ENCODE measurements at regions not wholly inside any gene's neighbourhood (a gene's known extent, or its start where the extent isn't known, plus 50 kb on each side); places are given as distances from the start of the nearest gene placed in this dataset.
A peak's percentile ranks its signal among the peaks of the same experiment; 100 is the strongest.

DNA sequence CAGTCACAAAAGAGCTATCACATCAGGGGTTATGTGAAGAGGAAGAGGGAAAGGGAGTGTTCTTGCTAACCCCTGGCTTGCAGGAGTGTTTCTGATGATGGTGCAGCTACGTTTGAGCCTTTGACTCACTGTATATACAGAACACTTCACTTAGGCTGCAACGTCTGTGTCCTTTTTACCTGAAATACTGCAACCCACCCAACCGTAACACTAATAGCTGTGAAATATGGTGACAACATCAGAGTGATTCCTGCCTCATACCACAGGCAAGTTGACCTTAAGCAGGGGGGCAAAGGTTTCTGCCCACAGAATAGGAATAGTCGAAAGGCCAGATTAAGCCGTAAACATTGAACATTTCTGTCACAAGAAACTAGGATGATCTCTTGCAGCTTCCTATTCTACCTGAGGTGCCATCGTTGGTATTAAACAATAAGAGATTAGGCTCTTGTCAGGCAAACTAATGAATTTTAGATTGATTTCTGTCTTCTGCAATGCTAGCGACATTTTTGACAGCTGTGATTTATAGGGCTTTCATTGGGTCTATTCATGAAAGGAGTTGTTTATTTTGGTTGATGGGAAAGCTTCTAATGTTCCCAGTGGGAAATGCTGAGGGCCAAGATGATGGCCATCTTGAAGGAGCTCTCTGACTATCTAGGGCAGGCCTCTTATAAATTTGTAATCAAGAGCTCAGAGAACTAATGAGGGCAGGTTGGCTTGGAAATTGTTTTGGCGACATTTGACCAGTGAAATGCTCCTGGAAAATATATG, 316.8 kb downstream of the PIK3C3 start:
- DNase-seq = peak; percentile 59

DNA sequence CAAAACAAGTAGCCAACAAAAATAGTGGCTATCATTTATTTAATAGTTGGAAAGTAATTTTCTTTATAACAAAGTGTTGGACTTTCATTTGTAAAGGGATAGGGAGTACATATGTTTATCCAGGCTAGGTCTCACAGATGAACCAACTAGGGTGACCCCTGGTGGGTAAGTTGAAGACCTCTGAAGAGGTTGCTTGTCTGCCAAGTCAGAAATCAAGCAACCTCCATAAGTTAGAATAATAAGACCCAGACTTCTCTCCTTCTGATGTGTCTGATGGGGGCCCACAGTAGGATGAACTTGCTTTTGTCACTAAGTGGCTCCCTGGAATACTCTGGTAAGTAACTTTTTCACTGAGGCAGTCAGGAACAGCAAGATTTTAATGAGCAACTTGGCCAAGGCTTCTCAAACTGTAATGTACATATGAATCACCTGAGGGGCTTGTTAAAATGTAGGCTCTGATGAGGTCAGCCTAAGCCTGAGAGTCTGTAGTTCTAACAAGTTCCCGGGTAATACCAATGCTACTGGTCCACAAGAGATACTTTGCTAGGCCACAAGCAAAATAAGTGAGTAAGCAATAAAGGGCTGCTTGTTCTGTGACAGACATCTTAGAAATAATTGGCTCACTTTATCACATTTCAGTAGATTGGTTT, 319.6 kb downstream of the PIK3C3 start:
- no peak for DNase-seq

DNA sequence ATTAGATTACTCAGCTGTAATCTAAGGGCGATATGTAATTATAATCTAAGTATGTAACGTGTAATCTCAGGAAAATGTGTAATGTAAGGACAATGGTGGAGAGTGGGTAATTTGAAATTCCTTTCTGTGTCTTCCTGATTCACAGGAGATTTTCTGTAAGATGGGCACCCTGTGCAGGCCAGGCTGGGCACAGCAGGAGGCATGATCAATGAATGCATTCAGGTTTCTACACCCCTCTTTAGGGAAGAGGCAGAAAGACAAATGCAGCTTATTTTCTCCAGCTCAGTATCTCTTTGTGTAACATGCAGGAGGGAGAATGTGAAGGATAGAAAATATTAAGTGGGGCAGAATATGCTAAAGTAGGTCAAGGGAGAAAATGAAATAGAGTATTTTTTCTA, 320.1 kb downstream of the PIK3C3 start:
- no peak for DNase-seq

DNA sequence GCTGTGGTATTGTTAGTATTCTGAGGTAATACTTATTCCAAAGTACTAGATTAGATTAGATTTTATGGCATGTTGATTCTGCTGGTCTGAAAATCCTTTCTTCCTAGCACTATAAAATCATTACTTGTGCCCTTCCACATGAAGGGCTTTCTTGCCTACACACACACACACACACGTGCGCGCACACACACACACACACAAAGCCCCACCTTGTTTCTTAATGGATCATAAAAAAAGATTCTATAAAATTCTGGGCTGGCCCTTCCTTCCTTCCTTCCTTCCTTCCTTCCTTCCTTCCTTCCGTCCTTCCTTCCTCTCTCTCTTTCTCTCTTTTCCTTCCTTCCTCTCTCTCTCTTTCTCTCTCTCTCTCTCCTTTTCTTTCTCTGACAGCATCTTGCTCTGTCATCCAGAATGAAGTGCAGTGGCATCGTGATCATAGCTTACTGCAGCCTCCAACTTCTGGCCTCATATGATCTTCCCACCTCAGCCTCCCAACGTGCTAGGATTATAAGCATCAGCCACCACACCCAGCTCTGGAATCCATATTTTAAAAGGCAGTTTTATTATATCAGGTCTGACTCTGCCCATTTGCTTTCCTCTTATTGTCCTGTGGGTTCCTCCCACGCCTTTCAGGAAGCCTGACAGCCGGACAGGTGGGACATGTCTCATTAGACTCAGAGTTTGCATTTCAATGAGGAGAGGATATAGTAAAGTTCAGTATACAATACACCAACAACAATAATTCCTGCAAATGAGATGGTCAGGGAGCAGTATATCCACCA, 321.1 kb downstream of the PIK3C3 start:
- DNase-seq = no peak

DNA sequence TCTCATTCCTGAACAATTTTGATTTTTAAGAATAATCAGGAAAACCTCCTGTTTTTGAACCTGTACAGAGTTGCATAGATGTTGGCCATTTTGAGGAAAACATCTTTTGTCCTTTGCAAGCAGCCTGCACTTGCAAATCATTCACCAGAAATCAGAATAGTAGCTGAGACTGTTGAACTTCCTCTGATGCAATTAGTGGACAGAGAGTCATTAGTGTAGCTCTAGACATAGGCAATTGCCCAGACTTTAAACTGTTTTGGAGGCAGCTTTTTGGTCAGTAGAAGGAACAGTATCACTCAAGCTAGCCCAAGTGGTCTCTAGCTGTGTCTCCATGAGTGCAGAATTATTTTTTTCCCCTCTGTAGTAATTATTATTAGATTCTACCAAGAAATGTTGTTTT, 326.1 kb downstream of the PIK3C3 start:
- DNase-seq = no peak

DNA sequence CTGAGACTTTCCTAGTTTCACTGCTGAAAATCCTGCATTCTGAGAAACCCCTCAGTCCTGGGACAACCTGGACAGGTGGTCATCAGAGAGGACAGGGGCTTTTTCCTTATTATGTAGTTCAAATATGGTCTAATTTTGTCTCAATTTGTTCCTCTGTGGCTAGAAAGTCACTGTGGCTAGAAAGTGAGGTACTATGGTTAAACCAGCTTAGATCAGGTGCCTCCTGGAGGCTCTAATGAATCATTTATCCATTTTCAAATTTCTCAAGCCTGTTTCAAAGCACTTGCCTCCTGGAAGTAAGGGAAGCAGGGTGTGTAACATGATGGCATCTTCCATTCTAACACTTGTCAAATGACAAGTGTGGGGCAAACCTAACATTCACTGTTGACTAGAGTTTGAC, 326.8 kb downstream of the PIK3C3 start:
- DNase-seq = no peak

DNA sequence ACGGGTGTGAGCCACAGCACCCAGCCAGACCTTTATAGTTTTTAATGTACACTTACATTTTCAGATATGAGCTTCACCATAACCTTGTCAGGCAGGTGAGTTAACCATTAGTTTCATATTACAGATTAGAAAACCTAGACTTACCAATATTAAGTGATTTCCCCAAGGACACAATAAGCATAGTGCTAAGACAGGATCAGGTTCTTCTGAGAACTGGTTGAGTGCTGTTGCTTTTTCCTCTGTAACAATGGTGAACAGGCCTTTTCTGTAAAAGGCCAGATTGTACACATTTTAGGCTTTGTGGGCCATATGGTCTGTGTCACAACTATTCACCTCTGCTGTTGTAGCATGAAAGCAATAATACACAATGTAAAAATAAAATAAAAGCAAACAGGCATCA, 332.0 kb downstream of the PIK3C3 start:
- DNase-seq = no peak

DNA sequence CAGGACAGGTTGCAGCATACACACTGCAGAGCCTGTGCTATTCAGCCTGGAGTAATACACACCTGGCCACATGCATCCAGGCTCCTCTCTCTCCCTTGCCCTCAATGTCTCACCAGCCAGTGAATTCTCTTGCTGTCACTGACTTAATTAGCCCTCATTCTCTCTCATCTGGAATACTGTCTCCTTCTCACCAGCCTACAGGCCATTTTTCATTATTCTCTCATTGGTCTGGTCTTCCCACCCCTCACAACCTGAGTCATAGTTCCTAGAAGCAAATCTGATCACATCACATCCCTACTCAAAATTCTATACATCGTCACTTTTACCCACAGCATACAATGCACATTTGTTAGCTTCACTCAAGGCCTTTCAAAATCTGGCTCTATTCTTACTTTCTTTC, 333.1 kb downstream of the PIK3C3 start:
- DNase-seq = no peak

DNA sequence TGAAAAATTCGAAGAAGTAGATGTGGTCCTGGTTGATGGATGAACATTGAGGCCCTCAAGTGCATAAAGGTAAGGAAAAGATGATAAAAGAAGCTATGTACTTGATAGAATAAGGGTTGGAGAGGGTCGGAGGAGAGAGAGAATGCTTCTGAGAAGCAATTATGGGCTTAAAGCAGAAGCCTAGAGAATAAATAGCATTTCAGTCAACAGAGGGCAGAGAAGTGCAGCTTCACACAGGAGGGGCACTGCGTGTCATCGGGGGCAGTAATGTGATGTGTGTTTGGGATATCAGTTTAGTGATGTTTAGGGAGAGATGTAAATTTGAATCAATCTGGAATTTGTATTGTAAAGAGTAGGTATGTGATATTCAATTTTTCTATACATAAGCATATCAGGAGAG, 334.5 kb downstream of the PIK3C3 start:
- no peak for DNase-seq

DNA sequence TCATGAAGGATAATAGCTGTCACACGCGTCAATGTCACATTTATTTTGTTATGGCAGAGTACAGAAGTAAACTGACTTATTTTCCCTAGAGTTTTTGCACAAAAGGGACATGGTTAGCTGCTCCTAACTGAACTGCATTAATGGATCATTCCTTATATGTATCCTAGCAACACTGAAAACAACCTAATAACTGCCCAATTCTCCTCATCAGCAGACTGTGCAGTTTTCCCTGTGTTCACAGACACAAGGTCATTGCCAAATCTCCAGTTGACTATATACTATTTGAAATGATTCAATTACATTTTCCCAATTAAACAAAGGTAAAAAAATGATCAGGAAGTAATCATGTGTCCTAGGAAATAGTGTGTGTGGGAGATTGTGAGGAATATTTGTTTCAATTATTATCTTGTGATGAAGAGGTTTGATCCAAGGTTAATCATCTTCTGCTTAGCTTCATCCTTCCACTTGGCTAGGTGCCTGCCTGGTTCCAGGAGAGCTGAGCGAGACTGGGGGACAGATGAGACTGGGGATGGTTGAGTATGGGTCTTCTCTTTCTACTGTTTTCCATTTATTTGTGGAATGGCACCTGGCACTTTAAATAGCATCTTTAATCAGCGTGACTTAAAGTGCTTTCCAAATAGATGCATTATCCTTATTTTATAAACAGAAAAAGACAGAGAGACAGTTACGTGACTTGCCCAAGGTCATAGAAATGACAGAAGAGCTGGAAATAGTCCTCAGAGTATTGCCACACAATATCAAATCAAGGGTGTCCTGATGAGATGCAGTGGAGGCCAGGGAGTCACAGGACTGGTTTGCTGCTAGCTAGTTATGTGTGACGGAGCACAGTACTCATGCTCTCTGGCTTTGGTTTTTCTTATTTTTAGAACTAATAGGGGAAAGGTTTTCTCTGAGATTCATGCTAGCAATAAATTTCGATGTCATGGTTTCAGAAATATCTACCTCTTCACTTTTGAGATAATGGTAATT, 335.6 kb downstream of the PIK3C3 start:
- no peak for DNase-seq

DNA sequence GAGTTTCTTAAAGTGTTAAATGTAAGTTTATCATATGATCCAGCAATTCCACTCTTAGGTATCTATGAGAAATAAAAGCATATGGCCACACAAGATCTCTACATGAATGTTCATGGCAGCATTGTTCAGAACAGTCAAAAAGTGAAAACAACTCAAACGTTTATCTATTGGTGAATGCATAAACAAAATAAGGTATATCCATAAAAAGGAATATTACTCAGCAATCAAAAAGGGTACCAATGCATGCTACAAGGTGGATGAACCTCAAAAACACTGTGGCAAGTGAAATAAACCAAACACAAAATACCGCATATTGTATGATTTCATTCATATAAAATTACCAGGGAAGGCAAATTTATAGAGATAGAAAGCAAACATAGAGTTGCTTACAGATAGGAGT, 337.6 kb downstream of the PIK3C3 start:
- DNase-seq = no peak

DNA sequence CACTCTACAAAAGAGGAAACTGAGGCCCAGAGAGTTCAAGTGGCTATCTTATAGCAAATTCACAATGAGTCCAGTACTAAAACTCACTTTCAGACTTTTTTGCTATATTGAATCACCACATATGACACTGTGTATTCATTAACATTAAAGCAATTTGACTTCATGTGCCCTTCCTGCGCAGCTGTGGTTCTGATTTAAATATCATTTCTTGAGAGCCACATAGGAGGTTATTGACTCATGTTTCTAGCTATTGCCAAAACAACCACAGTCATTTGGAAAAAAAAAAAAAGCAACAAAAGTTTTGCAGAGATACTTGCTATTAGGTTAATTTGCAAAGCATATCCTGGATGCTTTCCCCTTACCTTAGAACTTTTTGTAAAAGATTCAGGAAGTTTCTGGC, 341.2 kb downstream of the PIK3C3 start:
- DNase-seq = no peak

DNA sequence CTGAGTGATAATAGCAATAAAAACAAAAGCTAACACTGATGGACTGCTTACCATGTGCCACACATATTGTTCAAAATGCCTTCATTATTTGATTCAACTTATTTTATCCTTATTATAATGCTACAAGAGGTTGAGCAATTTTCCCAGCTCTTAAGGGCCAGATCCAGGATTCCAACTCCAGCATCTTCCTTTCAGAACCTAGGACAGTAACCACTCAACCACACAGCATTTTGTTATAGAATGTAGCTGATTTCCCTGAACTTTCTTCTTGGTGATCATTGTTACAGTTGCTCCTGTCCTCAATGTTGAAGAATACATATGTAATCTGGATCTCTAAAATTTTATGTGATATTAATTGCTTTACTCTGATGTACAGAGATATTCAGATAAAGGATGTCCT, 341.7 kb downstream of the PIK3C3 start:
- no peak for DNase-seq

DNA sequence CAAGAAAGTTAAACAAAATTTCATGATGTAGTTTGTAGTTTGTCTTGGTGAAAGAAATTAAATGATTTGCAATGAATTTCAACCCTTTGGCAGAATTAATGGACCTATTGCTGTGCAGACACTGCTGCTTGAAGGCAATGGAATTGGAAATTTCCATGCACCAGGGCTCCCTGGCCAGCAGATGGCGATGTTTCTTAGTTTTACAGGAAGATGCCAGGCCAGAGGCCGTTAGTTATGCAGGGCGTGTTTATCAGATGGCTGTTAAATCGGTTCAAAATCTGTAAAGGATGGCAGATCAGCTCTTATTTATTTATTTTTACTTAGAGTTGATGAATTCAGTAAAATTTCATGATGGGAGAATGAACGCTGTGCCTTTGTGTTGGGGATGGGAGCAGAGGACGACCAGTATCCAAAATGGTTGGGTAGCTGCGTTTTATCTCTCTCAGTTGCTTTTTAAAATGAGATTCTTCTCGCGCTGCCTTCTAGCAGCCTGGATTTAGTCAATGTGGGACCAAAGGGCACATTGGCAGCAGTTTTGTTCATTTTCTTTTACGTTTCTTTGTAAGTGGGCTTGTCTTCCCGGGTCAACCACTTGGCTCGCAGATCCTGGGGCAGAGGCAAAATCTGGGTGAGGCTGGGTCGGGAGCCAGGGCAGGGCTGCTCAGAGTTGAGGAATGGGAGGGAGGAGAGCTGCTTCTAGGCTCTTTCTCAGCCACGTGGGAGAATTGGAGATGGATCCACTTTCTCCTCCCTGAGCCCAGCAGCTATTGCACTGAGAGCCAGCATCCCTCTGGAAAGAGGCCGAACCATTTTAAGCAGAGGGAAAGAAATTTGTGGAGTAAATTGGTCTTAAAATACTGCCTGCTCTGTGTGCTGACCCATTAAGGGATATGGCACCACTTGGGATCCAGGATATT, 344.0 kb downstream of the PIK3C3 start:
- peak; percentile 88 for DNase-seq

DNA sequence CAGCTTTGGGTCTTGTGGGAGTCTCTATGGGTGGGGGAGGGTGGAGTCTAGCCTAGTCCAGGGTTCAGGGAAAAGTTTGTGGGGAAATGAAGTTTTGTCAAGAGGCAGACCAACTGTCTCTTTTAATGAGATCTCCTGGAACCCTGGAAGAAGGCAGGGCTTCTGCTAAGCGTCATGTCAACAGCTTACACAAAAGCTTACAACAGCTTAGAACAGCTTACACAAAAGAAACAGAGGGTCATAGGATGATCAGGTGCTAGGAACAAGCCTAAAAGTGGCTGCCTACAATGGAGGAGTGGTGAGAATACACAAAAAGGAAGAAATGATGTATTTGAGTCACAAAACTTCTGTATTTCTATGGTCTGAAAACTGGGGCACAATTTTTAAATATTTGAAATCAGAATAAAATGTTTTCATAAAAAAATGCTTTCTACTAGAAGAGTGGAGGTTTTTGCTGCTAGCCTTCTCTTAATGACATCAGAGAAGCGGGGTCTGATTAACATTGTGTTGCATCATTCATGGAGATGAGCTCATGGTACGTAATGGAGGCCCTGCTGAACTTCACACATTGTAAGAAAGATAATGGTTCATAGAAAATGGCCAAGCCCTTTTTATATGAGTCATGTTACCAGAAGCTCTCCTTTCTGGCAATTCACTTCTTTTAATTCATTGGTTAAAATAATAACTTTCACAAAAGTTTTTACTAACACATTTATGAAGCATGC, 351.0 kb downstream of the PIK3C3 start:
- no peak for DNase-seq

DNA sequence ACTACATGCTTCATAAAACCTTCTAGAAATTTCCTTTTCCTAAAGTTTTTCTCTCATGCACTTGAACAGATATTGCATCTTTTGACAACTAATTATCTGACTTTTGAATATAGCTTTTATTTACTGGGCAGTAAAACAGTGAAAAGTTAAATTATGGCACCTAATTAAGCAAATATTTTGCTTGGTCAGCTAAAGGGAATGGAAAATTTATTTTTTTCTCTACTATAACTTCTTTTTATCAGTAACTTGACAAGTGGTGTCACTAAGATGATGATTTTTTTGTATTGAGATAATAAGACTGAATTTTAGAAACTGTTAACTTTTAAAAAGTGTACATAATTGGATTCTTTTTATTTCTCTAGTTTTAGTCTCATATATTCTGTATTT, 351.6 kb downstream of the PIK3C3 start:
- no peak for DNase-seq

DNA sequence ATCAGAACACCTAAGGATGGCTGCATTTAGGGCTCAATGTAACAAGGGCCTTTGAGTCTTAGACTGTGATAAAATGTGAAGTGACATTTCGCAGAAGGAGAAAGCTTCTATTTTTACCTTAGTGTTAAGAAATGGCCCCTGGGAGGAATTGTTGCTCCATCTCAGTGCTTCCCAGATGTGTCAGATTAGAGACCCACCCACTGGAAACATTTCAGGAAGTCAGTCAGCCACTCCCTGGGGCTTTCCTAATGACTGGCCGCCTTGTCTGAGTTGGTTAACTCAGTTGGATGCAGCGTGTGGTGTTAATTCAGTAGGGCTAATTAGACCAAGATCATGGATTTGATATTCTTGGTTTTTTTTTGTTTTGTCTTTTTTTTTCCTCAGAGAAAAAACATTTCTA, 355.9 kb downstream of the PIK3C3 start:
- DNase-seq = peak; percentile 80

DNA sequence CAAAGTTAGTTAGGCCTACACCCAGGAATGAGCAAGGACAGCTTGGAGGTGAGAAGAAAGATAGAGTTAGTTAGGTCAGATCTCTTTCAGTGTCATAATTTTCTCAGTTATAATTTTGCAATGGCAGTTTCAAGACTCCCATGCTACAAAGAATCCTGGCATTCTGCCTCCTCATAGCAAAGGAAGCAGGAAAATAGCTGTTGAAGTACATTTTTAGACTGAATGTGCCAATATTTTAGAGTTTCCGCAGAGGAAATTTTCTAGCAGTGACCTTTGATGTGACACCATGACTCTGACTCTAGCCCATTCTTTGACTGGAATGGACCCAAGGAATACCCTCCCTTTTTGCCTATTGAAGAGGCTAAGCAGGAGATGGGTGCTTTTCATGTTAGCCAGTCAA, 371.7 kb downstream of the PIK3C3 start:
- DNase-seq = no peak

DNA sequence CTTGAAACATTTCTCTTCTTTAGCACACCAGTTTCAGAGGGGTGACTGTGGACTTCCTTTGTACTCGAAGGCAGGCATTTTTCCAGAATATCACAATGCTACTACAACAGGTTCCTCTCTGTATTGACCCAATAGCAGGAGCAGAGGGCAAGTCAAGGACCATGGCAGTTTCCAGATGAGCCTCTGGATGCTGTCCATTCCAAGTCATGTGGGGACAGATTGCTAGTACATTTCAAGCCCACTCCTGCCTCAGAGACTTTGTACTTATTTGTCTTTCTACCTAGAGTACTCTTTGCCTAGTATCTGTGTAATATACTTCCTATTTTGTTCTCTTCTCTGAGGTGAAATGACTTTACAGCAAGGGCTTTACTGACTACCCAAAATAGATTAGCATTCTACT, 373.9 kb downstream of the PIK3C3 start:
- no peak for DNase-seq

DNA sequence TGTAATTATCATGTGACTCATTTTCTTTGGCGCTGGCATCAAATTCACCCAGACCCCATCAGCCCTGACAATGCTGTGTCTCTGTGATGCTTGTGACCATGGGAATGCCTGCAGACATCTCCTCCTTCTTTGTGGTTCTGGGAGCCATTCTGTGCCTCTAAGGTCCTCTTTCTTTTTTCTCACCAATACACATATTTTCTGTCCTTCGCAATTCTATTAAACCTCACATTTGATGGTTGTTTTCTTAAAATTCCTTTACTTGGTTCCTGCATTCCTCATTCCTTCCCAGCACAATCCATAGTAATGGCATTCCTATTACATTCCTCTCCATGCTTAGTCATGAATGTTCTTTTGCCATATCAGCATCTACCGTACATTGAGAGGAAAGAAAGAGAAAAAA, 375.3 kb downstream of the PIK3C3 start:
- no peak for DNase-seq

DNA sequence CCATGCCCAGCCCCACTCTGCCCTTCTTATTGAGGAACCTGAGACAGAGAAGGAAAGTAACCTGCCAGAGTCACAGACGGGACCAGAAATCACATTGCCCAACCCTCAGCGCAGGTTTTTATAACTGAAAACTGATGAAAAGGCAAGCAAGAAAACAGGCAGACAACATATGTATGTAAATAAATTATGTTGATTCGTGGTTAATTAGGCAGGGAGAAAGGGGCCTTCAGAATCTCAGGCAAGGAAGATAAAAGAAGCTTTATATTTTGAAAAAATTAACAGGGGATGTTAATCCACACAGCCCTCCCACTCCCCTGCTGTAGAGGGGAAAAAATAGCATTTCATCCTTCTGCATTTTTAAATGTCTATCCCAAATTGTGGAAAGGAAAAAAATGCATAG, 378.5 kb downstream of the PIK3C3 start:
- no peak for DNase-seq
